Heart left ventricle (tissue), 16 donors: ENCODE measurements at regions not wholly inside any gene's neighbourhood (a gene's known extent, or its start where the extent isn't known, plus 50 kb on each side); places are given as distances from the start of the nearest gene placed in this dataset.

Experiments
- ATAC-seq, 4 donors: fragments of 200-7000 bp; cut with Tn5 transposase; one replicate each; pipeline ENCODE4 v1.9.1; 2020 to 2022; ENCODE audit warnings: moderate library complexity in 4 of 4, mild to moderate bottlenecking in 3 of 4, moderate number of reproducible peaks in 1 of 4
- DNase-seq, 5 donors: peaks; one replicate each; pipeline ENCODE4 v3.0.0-alpha.2; 2020
- H3K27ac ChIP-seq, 12 donors: fragments of 200-600 bp; sonication (generic) in 4 of 12; one replicate each; pipeline versions ENCODE4 v1.5.0 to v1.8.0; 2016 to 2022; ENCODE audit warnings: mild to moderate bottlenecking in 2 of 12
- H3K27me3 ChIP-seq, 9 donors: fragments of 200-600 bp; sonication (generic) in 2 of 9; one replicate each; pipeline versions ENCODE4 v1.5.1 to v1.8.0; 2016 to 2022; ENCODE audit warnings: mild to moderate bottlenecking in 3 of 9
- H3K36me3 ChIP-seq, 9 donors: fragments of 200-600 bp; sonication (generic) in 2 of 9; one replicate each; pipeline versions ENCODE4 v1.5.0 to v1.8.0; 2018 to 2022; ENCODE audit warnings: mild to moderate bottlenecking in 2 of 9
- H3K4me1 ChIP-seq, 12 donors: fragments of 200-600 bp; sonication (generic) in 4 of 12; one replicate each; pipeline versions ENCODE4 v1.5.0 to v1.8.0; 2016 to 2022; ENCODE audit warnings: mild to moderate bottlenecking in 3 of 12
- H3K4me3 ChIP-seq, 12 donors: fragments of 200-600 bp; sonication (generic) in 4 of 12; one replicate each; pipeline versions ENCODE4 v1.5.0 to v1.8.0; 2017 to 2022; ENCODE audit warnings: mild to moderate bottlenecking in 9 of 12, moderate library complexity in 4 of 12
- H3K9me3 ChIP-seq, 12 donors: fragments of 200-600 bp; sonication (generic) in 4 of 12; one replicate each; pipeline versions ENCODE4 v1.5.0 to v1.8.0; 2016 to 2022; ENCODE audit warnings: mild to moderate bottlenecking in 1 of 12
- CTCF ChIP-seq, 12 donors: fragments of 200-600 bp; sonication (generic) in 4 of 12; IDR thresholded peaks; one replicate each; pipeline versions ENCODE4 v1.5.0 to v1.8.0; 2018 to 2022; ENCODE audit warnings: antibody characterized with exemption in 12 of 12, mild to moderate bottlenecking in 5 of 12
- POLR2A ChIP-seq, 2 donors: fragments of 450-650 bp; IDR thresholded peaks; one replicate each; pipeline ENCODE4 v1.6.1; 2017; ENCODE audit warnings: antibody characterized with exemption in 2 of 2, mild to moderate bottlenecking in 2 of 2, moderate library complexity in 2 of 2
- WGBS, 4 donors: extraction: QIAGEN DNeasy Blood & Tissue Kit in 2 of 4; methylation state at CpG; one replicate each; pipeline versions ENCODE4 v1.1.5 to v1.1.7; 2013 to 2018; 5-methylcytosine and 5-hydroxymethylcytosine counted together
- intact Hi-C, 10 donors: fragments of 100-400 bp; cut with DNase I; formaldehyde crosslinking; loops; one replicate each; pipeline versions ENCODE4 v1.11.1 to v1.14.2; 2022
- donor health status: ischemic (EF 13 %, LVEDD 7.1; RV severe dilation, severe dysfunction).
- donor health status: healthy with polysubstance abuse.
- donor health status: DM: no; HTN: yes; CAD: no.
- donor health status: DM: no; HTN: no; CAD: no.
- donor health status: ischemic (EF 25% LVEDD 6.9; RV normal size, moderate dysfunction).
- donor health status: ischemic (EF 25% LVEDD 5.7; RV mildly dilated, moderate dysfunction).
- donor health status: healthy.
- donor health status: DM: yes; HTN: yes; CAD: no.
- donor health status: ischemic (EF 35%, LVEDD 5.7; RV mildly dilated, moderate dysfunction).
- donor health status: nonischemic (EF 11% LVEDD 7.7; RV severe dilation, severe dysfunction).
- donor health status: DM: yes; HTN: yes; CAD: no.
- donor health status: PGD.
- donor health status: ischemic (EF 29% LVEDD 5.4; RV normal size, mild dysfunction).
- donor health status: nonischemic (EF 23%, LVEDD 6.1; RV moderate dilation, normal function).

- Histone ChIP-seq H3K27ac (no peak overlapping the region), H3K36me3 (no peaks in the 10 kb centered on the region), H3K4me1 (peaks cover 0 to 18% (median 5%) of the 10 kb centered on the region in 12 donors), H3K4me3 (no peak overlapping the region), H3K27me3 (no peaks in the 10 kb centered on the region), H3K9me3 (peaks cover 0 to 7% (median 0%) of the 10 kb centered on the region in 12 donors)
- DNase-seq (no peak), ATAC-seq (no peak)
- TF ChIP-seq POLR2A (IDR thresholded peaks at IDR 0.05) (no peak), CTCF (IDR thresholded peaks at IDR 0.05) (no peak)
- intact Hi-C loops, result loop anchor here in 1 of 10 donors (5.0 kb wide), 1 partner anchor 111 kb away; no protein-coding TSS in a partner anchor
- 94 to 95% (median 94%) methylated on average over 13 of the region's 13 CpGs for WGBS, 4 donors
Observed at GRCh38 chr6:163970846-163971564, 556.5 kb downstream of the QKI start.

GRCh38 chr6:163965426-163966348 is 551.2 kb downstream of the QKI start:
- no peak overlapping the region for H3K4me3 ChIP-seq
- H3K27me3 ChIP-seq, result no peaks in the 10 kb centered on the region
- TF ChIP-seq POLR2A (IDR thresholded peaks at IDR 0.05) (no peak), CTCF (IDR thresholded peaks at IDR 0.05) (no peak)
- DNase-seq (peak in 3 of 5 donors; percentile 59 to 74 (median 61)), ATAC-seq (peak; percentile 47 to 66 (median 54))
- intact Hi-C loops, result loop anchor here in 6 of 10 donors (1.0 to 10.0 kb wide), 8 partner anchors 132 to 959 kb away; no protein-coding TSS in a partner anchor
- no peaks in the 10 kb centered on the region for H3K36me3 ChIP-seq
- peak overlapping the region; percentile 77 to 98 (median 90) for H3K27ac ChIP-seq
- H3K9me3 ChIP-seq, result no peaks in the 10 kb centered on the region
- H3K4me1 ChIP-seq, result peaks cover 0 to 50% (median 17%) of the 10 kb centered on the region in 12 donors
- WGBS, 4 donors, result 35 to 45% (median 41%) methylated on average over 14 of the region's 14 CpGs

- intact Hi-C loops, result loop anchor here in 8 of 10 donors (1.0 to 10.0 kb wide), 12 partner anchors 133 to 960 kb away; no protein-coding TSS in a partner anchor
- 31 to 45% (median 41%) methylated on average over 6 of the region's 6 CpGs for WGBS, 4 donors
- peak in 2 of 4 donors; percentile 9 to 16 for ATAC-seq
- Histone ChIP-seq H3K36me3 (no peaks in the 10 kb centered on the region), H3K4me1 (peaks cover 0 to 51% (median 20%) of the 10 kb centered on the region in 12 donors), H3K27me3 (no peaks in the 10 kb centered on the region), H3K4me3 (no peak overlapping the region), H3K9me3 (no peaks in the 10 kb centered on the region), H3K27ac (peak overlapping the region; percentile 77 to 98 (median 90))
- DNase-seq, result no peak
- TF ChIP-seq CTCF (IDR thresholded peaks at IDR 0.05), result no peak
- TF ChIP-seq POLR2A (IDR thresholded peaks at IDR 0.05), result no peak
Observed at GRCh38 chr6:163964789-163965188, 550.3 kb downstream of the QKI start.
